Neutrophil (primary cell): ENCODE measurements at regions not wholly inside any gene's neighbourhood (a gene's known extent, or its start where the extent isn't known, plus 50 kb on each side); places are given as distances from the start of the nearest gene placed in this dataset.

Source experiments
- H3K27ac ChIP-seq: fragments of 200-600 bp; sonication (generic); 2 replicates; pipeline ENCODE4 v1.5.1; 2016; ENCODE audit warnings: mild to moderate bottlenecking, moderate library complexity
- H3K27me3 ChIP-seq: fragments of 200-600 bp; sonication (generic); 2 replicates; pipeline ENCODE4 v1.6.0; 2016; ENCODE audit warnings: mild to moderate bottlenecking
- H3K36me3 ChIP-seq: fragments of 200-600 bp; sonication (generic); 2 replicates; pipeline ENCODE4 v1.5.1; 2017
- H3K4me1 ChIP-seq, 2 experiments: fragments of 200-600 bp in 1 of 2; sonication (generic) in 1 of 2; 1 replicate in 1 of 2; 2 replicates in 1 of 2; pipeline versions ENCODE4 v1.5.1 to v1.6.1; 2013 to 2016; ENCODE audit warnings: low read depth in 1 of 2, low read length in 1 of 2, mild to moderate bottlenecking in 1 of 2, moderate library complexity in 1 of 2; ENCODE audit not compliant: control insufficient read depth in 1 of 2, insufficient read depth in 1 of 2
- H3K4me3 ChIP-seq, 2 experiments: fragments of 200-600 bp in 1 of 2; sonication (generic) in 1 of 2; 1 replicate in 1 of 2; 2 replicates in 1 of 2; pipeline ENCODE4 v1.5.1; 2013 to 2016; ENCODE audit warnings: low read depth in 1 of 2, low read length in 1 of 2, mild to moderate bottlenecking in 1 of 2, moderate library complexity in 1 of 2
- H3K9me3 ChIP-seq: fragments of 200-600 bp; sonication (generic); 2 replicates; pipeline ENCODE4 v1.5.1; 2016
- TF ChIP-seq, protein P1 (sequence below): fragments of 200-600 bp; sonication (generic); IDR thresholded peaks from 2 replicates; pipeline ENCODE4 v1.5.1; 2016; ENCODE audit warnings: antibody characterized with exemption

DNA sequence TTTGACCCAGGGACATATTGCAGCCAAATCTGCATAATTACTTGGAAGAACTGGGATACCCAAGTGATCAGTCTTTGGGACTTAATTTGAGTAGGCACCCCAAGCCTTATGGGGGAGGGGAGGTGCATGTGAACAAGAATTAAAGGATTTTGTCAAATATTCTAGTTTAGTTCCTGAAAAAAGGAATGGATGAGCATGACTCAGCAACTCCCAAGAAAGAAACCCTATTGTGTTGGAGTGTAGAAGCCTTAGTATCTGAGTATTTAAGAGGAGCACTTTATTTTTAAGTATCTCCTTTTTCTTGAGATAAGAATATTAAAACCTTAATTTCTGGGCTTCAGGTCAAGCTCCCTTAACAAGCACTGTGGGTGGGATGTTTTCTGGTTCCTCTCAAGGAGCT, 222.4 kb downstream of the CD47 start:
- Histone ChIP-seq H3K27ac (no peak overlapping the region), H3K4me3 (no peak overlapping the region), H3K9me3 (no peaks in the 10 kb centered on the region), H3K36me3 (no peaks in the 10 kb centered on the region), H3K4me1 (no peaks in the 10 kb centered on the region), H3K27me3 (no peaks in the 10 kb centered on the region)
- TF ChIP-seq, protein P1, sequence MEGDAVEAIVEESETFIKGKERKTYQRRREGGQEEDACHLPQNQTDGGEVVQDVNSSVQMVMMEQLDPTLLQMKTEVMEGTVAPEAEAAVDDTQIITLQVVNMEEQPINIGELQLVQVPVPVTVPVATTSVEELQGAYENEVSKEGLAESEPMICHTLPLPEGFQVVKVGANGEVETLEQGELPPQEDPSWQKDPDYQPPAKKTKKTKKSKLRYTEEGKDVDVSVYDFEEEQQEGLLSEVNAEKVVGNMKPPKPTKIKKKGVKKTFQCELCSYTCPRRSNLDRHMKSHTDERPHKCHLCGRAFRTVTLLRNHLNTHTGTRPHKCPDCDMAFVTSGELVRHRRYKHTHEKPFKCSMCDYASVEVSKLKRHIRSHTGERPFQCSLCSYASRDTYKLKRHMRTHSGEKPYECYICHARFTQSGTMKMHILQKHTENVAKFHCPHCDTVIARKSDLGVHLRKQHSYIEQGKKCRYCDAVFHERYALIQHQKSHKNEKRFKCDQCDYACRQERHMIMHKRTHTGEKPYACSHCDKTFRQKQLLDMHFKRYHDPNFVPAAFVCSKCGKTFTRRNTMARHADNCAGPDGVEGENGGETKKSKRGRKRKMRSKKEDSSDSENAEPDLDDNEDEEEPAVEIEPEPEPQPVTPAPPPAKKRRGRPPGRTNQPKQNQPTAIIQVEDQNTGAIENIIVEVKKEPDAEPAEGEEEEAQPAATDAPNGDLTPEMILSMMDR: no peak

DNA sequence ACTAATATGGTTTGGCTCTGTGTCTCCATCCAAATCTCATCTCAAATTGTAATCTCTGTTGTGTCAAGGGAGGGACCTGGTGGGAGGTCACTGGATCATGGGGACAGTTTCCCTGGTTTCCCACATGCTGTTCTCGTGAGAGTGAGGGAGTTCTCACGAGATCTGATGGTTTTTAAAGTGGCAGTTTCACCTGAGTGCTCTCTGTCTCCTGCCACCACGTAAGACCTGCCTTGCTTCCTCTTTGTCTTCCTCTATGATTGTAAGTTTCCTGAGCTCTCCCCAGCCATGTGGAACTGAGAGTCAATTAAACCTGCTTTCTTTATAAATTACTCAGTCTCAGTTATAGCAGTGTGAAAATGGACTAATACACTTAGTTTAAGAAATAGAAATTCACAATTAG, 228.9 kb downstream of the CD47 start:
- no peaks in the 10 kb centered on the region for H3K4me1 ChIP-seq
- H3K9me3 ChIP-seq: no peaks in the 10 kb centered on the region
- TF ChIP-seq, protein P1: no peak
- H3K4me3 ChIP-seq: no peak overlapping the region
- no peaks in the 10 kb centered on the region for H3K27me3 ChIP-seq
- no peak overlapping the region for H3K27ac ChIP-seq
- no peaks in the 10 kb centered on the region for H3K36me3 ChIP-seq

DNA sequence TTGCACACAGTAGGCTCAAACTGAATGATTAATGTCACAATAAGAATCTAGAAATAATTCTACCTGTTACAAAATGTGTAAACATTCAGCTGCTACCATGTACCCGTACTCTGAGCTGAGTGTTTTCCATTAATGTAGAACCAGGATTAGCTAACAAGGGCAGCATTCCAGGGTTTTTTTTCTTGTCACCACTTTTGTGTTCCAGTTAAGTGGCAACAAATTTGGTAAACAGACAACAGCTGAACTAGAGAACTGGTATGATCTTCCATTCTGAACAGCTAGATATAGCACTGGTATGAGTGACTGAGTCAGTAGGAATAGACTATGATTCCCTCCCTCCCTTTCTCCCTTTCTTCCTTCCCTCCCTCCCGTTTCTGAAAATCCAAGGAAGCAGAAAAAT, 229.4 kb downstream of the CD47 start:
- H3K4me1 ChIP-seq: no peaks in the 10 kb centered on the region
- H3K4me3 ChIP-seq: no peak overlapping the region
- H3K9me3 ChIP-seq: no peaks in the 10 kb centered on the region
- H3K36me3 ChIP-seq: no peaks in the 10 kb centered on the region
- TF ChIP-seq, protein P1: no peak
- H3K27ac ChIP-seq: no peak overlapping the region
- H3K27me3 ChIP-seq: no peaks in the 10 kb centered on the region
